ENCODE measurements at regions not wholly inside any gene's neighbourhood (a gene's known extent, or its start where the extent isn't known, plus 50 kb on each side); places are given as distances from the start of the nearest gene placed in this dataset.

- intact Hi-C loops (cut with micrococcal nuclease): no loop called here
Observed at GRCh38 chr1:50295566-50295965, 127.7 kb downstream of the DMRTA2 start.

DNA sequence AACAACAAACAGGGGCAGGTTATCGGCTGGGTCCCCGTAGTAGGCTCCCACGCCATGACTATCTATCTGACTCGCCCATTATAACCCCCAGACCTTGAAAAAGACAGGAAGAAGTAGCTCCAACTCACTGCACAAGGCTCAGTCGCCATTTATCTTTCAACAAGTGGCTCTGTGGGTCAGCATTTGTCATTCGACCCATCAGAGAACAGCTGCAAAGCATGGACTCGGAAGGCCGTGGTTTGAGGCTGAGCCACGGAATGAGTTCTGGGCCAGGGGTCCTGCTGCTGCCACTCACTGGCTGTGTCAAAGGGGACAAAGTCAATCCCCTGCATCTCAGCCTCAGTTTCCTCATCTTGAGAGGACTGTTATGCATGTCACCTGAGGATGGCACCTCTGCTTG is 131.0 kb downstream of the DMRTA2 start:
- intact Hi-C loops (cut with micrococcal nuclease): no loop called here

GRCh38 chr1:50289495-50289894 is 133.7 kb downstream of the DMRTA2 start:
- intact Hi-C loops (cut with micrococcal nuclease): no loop called here

- intact Hi-C loops (cut with micrococcal nuclease): no loop called here
Observed at GRCh38 chr1:50285994-50286393, 137.2 kb downstream of the DMRTA2 start.

- intact Hi-C loops (cut with micrococcal nuclease): no loop called here
Observed at GRCh38 chr1:50279622-50280330, 143.5 kb downstream of the DMRTA2 start.

DNA sequence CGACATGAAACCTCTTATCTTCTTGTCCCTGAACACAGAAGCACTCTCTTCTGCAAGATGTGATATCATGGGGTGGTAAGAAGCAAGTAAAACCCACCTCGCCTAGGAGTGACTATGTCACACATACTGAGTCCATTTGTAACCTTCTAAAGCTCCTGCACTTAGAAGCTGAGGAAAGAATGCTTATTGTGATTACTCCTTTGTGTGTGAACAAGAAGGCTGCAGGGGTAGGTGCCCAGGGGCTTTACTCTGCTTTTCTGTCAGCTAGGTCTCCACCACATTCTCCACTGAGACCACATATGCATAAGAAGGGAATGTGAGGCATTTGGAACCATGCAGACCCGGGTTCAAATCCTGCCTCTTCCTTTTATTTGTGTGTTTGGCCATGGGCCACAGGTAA is 144.3 kb downstream of the DMRTA2 start:
- intact Hi-C loops (cut with micrococcal nuclease): no loop called here

- intact Hi-C loops (cut with micrococcal nuclease): no loop called here
Observed at GRCh38 chr1:50278410-50278809, 144.8 kb downstream of the DMRTA2 start.

DNA sequence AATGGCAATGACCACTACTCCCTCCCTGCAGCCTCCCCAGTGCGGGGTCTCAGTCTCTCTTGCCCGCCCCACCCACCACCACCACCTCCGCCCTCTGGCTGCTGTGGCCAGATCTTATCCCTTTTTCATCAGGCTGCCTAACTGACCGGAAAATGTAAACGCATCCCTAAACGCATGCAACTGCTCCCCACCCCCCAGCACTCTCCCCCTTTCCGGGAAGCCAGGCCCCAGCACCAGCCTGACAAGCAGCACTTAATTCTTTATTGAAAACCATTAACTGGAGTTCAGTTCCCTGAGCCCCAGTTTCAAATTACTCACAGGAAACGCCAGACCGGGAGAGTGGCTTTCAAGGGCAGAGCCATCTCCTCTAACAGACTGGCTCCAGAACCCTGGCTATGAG is 147.7 kb downstream of the DMRTA2 start:
- intact Hi-C loops (cut with micrococcal nuclease): no loop called here

GRCh38 chr1:50272912-50273311 is 150.3 kb downstream of the DMRTA2 start:
- intact Hi-C loops (cut with micrococcal nuclease): no loop called here

DNA sequence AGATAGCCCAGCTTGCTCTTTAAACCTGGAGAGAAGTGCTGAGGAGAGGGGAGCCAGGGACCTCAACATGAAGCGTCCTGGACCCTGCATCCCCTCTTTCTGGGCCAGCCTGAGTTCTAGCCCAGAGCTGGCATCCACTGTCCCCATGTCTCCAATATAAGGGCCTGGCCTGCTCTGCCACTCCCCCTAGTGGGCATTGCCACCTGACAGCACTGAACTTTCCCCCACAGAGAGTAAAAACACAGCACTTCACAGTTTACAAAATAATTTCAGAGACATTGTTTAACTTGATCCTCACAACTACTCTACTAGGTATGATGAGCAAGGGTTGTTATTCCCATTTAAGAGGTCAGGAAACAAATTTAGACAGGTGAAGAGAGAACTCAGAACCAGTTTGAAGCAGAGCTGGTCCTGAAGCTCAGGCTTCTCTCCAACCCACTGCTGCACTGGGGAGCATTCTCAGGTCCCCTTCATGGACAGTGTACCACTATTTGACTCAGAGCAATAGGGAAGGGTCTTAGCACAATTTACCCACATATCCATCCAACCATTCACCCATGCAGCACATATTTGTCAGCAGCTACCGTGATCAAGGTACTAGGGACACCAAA is 151.2 kb downstream of the DMRTA2 start:
- intact Hi-C loops (cut with micrococcal nuclease): no loop called here

DNA sequence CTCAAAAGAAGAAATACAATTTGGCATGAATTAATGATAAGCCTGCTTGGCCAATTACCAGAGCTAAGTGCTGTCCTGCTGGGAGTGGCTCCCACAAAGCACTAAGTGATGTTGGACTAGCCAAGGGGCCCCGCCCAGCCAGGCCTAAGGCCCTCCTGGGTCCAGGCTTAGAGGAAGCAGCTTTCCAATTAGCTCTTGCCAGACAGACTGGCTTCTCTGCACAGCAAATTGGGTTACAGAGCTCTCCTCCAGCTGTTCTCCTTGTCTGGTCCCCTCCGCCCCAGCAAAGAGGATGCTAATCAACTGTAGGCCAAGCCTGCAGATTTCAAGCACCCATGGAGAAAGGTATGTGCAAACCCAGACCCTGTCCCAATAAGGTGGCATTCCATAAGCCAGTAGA is 151.9 kb downstream of the DMRTA2 start:
- intact Hi-C loops (cut with micrococcal nuclease): no loop called here

DNA sequence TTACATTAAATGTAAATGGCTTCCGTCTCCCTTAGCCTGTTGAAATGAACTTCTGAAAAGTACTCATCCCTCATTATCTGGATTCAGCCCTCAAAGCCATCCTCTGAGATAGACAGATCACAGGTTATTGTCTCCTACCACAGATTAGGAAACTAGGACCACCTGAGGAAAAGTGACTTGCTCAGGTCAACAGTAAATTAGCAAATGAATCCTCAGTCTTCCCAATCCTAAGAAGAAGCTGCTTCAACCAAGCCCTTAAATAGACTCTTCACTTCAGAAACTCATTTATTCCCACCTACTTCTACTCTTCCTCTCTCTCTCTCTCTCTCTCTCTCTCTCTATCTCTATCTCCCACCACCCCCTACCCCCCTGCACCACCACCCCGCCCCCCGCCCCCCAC is 152.3 kb downstream of the DMRTA2 start:
- intact Hi-C loops (cut with micrococcal nuclease): no loop called here

- intact Hi-C loops (cut with micrococcal nuclease): no loop called here
Observed at GRCh38 chr1:50268049-50268448, 155.2 kb downstream of the DMRTA2 start.

GRCh38 chr1:50266509-50266908 is 156.7 kb downstream of the DMRTA2 start:
- intact Hi-C loops (cut with micrococcal nuclease): no loop called here

GRCh38 chr1:50265790-50266314 is 157.1 kb downstream of the ELAVL4 start:
- intact Hi-C loops (cut with micrococcal nuclease): no loop called here

- intact Hi-C loops (cut with micrococcal nuclease): no loop called here
Observed at GRCh38 chr1:50264590-50264989, 155.9 kb downstream of the ELAVL4 start.

DNA sequence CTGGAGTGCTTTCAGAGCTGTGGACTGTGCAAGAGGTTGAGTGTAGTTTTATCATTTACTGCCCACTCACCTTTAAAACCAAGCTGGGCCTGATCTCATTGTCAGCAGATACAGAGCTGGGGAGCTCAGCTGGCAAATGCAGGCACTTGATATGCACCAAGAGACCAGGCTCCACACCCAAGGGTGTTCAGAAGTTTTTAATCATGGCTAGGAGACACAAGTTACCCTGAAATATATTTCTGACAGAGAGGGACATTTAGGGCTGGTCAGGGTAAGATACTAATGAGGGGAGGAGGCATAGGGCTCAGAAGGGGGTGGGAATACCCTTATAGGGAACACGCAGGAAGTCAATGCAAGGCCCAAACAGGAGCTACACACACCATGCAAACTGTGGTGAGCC is 153.7 kb downstream of the ELAVL4 start:
- intact Hi-C loops (cut with micrococcal nuclease): no loop called here

DNA sequence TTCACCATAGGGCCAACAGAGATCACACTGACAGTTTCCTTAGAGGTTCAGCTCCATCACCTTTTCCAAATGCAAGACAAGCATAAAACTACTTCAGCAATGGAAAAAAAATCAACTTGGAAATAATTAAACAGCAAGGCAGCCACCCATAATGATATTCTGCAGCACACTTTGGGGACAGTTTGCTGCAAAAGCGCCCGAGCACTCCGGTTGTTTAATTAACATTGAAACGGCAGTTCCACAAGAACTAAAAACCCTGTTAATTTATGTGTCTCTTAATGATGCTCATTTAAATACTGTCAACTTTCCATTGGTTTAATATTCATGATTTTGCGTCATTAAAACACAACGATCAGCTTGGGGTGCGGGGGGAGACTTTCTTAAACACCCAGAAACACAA is 153.2 kb downstream of the ELAVL4 start:
- intact Hi-C loops (cut with micrococcal nuclease): no loop called here

DNA sequence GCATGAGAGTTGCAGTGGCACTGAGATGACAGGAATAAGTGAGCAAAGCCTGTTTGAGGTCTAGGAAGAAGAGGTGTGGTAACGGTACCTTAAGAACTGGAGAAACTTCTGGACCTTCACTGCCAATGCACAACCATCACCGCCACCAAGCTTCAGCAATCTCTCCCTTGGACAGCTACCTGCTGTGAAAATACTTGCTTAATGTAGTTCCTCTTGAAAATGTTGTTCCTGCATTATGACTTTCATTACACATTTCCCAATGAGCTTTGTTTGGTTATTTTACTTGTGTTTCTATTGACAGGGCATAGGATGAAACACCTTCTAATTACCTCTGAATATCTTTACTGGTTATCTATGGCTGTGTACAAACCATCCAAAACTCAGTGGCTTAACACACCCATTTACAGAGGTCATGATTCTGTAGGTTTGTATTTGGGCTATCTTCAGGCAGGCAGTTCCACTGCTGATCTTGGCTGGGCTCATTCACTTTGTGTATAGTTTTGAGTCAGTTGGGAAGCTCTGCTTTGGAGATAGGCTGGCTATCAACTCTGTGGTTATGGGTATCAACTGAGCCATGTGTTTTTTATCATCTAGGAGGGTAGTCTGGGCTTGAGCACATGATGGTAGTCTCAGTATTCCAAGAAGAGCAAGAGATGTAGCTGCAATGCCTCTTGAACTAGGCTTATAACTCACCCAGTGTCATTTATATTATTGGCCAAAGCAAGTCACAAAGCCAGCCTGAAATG is 149.4 kb downstream of the ELAVL4 start:
- intact Hi-C loops (cut with micrococcal nuclease): no loop called here

GRCh38 chr1:50257029-50257428 is 148.3 kb downstream of the ELAVL4 start:
- intact Hi-C loops (cut with micrococcal nuclease): no loop called here

Data from T-helper 2 cell treated with Interferon-gamma antibody and Interleukin-4, amounts not matched to agents 100 ng/mL and 5 ng/mL, for 36 hours (primary cell).